HL-60 (cell line): ENCODE measurements at regions not wholly inside any gene's neighbourhood (a gene's known extent, or its start where the extent isn't known, plus 50 kb on each side); places are given as distances from the start of the nearest gene placed in this dataset.

ENCODE experiments used
- DNase-seq, 2 experiments: peaks; one replicate each; pipeline ENCODE4 v3.0.0-alpha.2; 2010 to 2020; ENCODE audit warnings: low read depth in 1 of 2, low spot score in 1 of 2
- H3K27ac ChIP-seq: fragments of 250-450 bp; sonication (Bioruptor Pico); replicated peaks from 2 replicates; pipeline ENCODE4 v1.5.1; 2020; ENCODE audit warnings: mild to moderate bottlenecking, moderate library complexity
- H3K27me3 ChIP-seq: fragments of 250-450 bp; sonication (Bioruptor Pico); 2 replicates; pipeline ENCODE4 v1.5.1; 2021; ENCODE audit warnings: mild to moderate bottlenecking, moderate library complexity; ENCODE audit not compliant: insufficient read depth, poor library complexity, severe bottlenecking
- H3K4me3 ChIP-seq: replicated peaks from 2 replicates; pipeline ENCODE4 v1.5.1; 2011; ENCODE audit warnings: mild to moderate bottlenecking, control low read depth, low read length; ENCODE audit not compliant: insufficient read depth
- CTCF ChIP-seq: IDR thresholded peaks from one replicate; pipeline ENCODE4 v1.5.1; 2011; ENCODE audit warnings: low read length, control low read depth, inconsistent platforms; ENCODE audit not compliant: insufficient read depth
- GABPA ChIP-seq: IDR thresholded peaks from 2 replicates; pipeline ENCODE4 v1.6.1; 2012; ENCODE audit warnings: low read depth
- POLR2AphosphoS5 ChIP-seq: IDR thresholded peaks from 2 replicates; pipeline ENCODE4 v1.6.1; 2012; ENCODE audit warnings: low read depth
- REST ChIP-seq: IDR thresholded peaks from 2 replicates; pipeline ENCODE4 v1.6.1; 2012; ENCODE audit warnings: low read depth; ENCODE audit not compliant: insufficient replicate concordance
- SPI1 ChIP-seq: IDR thresholded peaks from 2 replicates; pipeline ENCODE4 v1.6.1; 2012; ENCODE audit warnings: low read depth, mild to moderate bottlenecking, borderline replicate concordance

- Histone ChIP-seq H3K4me3 (no peak overlapping the region), H3K27me3 (no peaks in the 10 kb centered on the region), H3K27ac (no peak overlapping the region)
- DNase-seq: no peak
- TF ChIP-seq POLR2AphosphoS5 (no peak), GABPA (no peak), REST (no peak), CTCF (no peak), SPI1 (no peak)
These were observed 70.9 kb downstream of the ATXN3L start for GRCh38 chrX:13248867-13249486.

GRCh38 chrX:13239272-13239671 lies 80.6 kb downstream of the ATXN3L start:
- no peak overlapping the region for H3K4me3 ChIP-seq
- TF ChIP-seq POLR2AphosphoS5: no peak
- no peak for TF ChIP-seq SPI1
- TF ChIP-seq GABPA: no peak
- TF ChIP-seq CTCF: no peak
- no peak for TF ChIP-seq REST
- H3K27ac ChIP-seq: no peak overlapping the region
- H3K27me3 ChIP-seq: peaks cover 2% of the 10 kb centered on the region
- DNase-seq: no peak

DNA sequence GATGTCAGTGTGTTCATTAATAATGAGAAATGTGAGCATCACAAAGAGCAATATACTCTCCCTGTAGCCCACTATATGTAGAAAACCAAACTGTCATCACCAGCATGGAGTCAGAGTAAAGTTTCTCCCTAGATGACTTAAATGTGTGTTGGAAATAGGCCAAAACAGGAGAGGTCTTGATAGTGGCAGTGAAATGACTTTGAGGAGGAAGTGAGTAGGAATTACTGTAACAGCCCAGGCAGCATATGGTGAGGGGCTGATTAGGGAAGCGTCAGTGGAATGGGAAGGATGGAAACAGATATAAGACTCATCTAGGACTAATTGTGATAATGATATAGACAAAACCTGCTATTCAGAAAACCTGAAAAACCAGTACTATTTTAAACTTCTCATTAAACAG lies 83.9 kb downstream of the ATXN3L start:
- no peak overlapping the region for H3K4me3 ChIP-seq
- H3K27ac ChIP-seq: no peak overlapping the region
- TF ChIP-seq CTCF (no peak), GABPA (no peak), SPI1 (no peak), REST (no peak)
- no peak for DNase-seq
- peaks cover 2% of the 10 kb centered on the region for H3K27me3 ChIP-seq
